B cell (primary cell): ENCODE measurements at regions not wholly inside any gene's neighbourhood (a gene's known extent, or its start where the extent isn't known, plus 50 kb on each side); places are given as distances from the start of the nearest gene placed in this dataset.

Experiments
- ATAC-seq: fragments of 200-7000 bp; cut with Tn5 transposase; one replicate; pipeline ENCODE4 v1.10.0; 2021; ENCODE audit warnings: low read depth, mild to moderate bottlenecking, moderate number of reproducible peaks, moderate library complexity
- CTCF ChIA-PET: fragments of 350-600 bp; sonication (Branson Sonifier 250); formaldehyde crosslinking; loops from one replicate; lab custom pipeline; 2021; ENCODE audit warnings: antibody characterized with exemption, inconsistent platforms; lab: Charles Lee
- POLR2A ChIA-PET: fragments of 350-600 bp; sonication (Branson Sonifier 250); formaldehyde crosslinking; loops from one replicate; lab custom pipeline; 2021; ENCODE audit warnings: antibody characterized with exemption; lab: Charles Lee
- DNase-seq: peaks from one replicate; pipeline ENCODE4 v3.0.0; 2013
- H2AFZ ChIP-seq: 2 replicates; pipeline ENCODE4 v1.6.1; 2012; ENCODE audit warnings: mild to moderate bottlenecking, low read depth, low read length; ENCODE audit not compliant: insufficient read depth, poor library complexity, severe bottlenecking
- H3K27ac ChIP-seq, 2 donors: 1 replicate in 1 of 2; 2 replicates in 1 of 2; pipeline ENCODE4 v1.5.1; 2012 to 2013; ENCODE audit warnings: low read length in 2 of 2, mild to moderate bottlenecking in 2 of 2, moderate library complexity in 1 of 2
- H3K27me3 ChIP-seq, 4 experiments: fragments of 200-600 bp in 1 of 4; sonication (generic) in 1 of 4; replicated peaks in 1 of 4; 1 replicate in 2 of 4; 2 replicates in 2 of 4; pipeline versions ENCODE4 v1.6.1 to v1.7.0; 2013 to 2016; ENCODE audit warnings: low read length in 3 of 4, mild to moderate bottlenecking in 2 of 4, mixed read lengths in 1 of 4, moderate library complexity in 1 of 4; ENCODE audit not compliant: insufficient read depth in 4 of 4, control insufficient read depth in 3 of 4; ENCODE audit errors: control extremely low read depth in 1 of 4
- H3K36me3 ChIP-seq, 2 experiments: replicated peaks in 1 of 2; 1 replicate in 1 of 2; 2 replicates in 1 of 2; pipeline versions ENCODE4 v1.6.1 to v1.7.1; 2013; ENCODE audit warnings: low read length in 1 of 2; ENCODE audit not compliant: insufficient read depth in 2 of 2, control insufficient read depth in 1 of 2; ENCODE audit errors: control extremely low read depth in 1 of 2, extremely low read depth in 1 of 2
- H3K4me1 ChIP-seq, 2 donors: fragments of 200-600 bp in 1 of 2; sonication (generic) in 1 of 2; 1 replicate in 1 of 2; 2 replicates in 1 of 2; pipeline versions ENCODE4 v1.5.1 to v1.6.1; 2013 to 2017; ENCODE audit warnings: low read length in 2 of 2; ENCODE audit not compliant: control insufficient read depth in 2 of 2, insufficient read depth in 2 of 2
- H3K4me2 ChIP-seq: replicated peaks from 2 replicates; pipeline ENCODE3; 2012; ENCODE audit warnings: mild to moderate bottlenecking, low read depth, low read length; ENCODE audit not compliant: poor library complexity, severe bottlenecking
- H3K4me3 ChIP-seq, 5 experiments: fragments of 200-600 bp in 1 of 5; sonication (generic) in 1 of 5; 1 replicate in 3 of 5; 2 replicates in 2 of 5; pipeline versions ENCODE4 v1.5.1 to v1.7.0; 2011 to 2016; ENCODE audit warnings: low read length in 4 of 5, mild to moderate bottlenecking in 4 of 5, low read depth in 2 of 5, control low read depth in 1 of 5, moderate library complexity in 1 of 5; ENCODE audit not compliant: insufficient read depth in 1 of 5; ENCODE audit errors: control extremely low read depth in 1 of 5, extremely low read depth in 1 of 5
- H3K79me2 ChIP-seq: fragments of 200-600 bp; sonication (generic); one replicate; pipeline ENCODE4 v1.6.0; 2016; ENCODE audit warnings: low read length; ENCODE audit not compliant: control insufficient read depth, insufficient read depth
- H3K9ac ChIP-seq: fragments of 200-600 bp; sonication (generic); 2 replicates; pipeline ENCODE4 v1.6.1; 2017; ENCODE audit warnings: mild to moderate bottlenecking, low read length, moderate library complexity
- H3K9me3 ChIP-seq, 3 donors: one replicate each; pipeline versions ENCODE4 v1.6.1 to v1.7.1; 2013; ENCODE audit warnings: low read length in 2 of 3; ENCODE audit not compliant: control insufficient read depth in 2 of 3, insufficient read depth in 1 of 3; ENCODE audit errors: control extremely low read depth in 1 of 3
- H4K20me1 ChIP-seq: 2 replicates; pipeline ENCODE4 v1.6.0; 2012; ENCODE audit warnings: mild to moderate bottlenecking, low read length; ENCODE audit not compliant: insufficient read depth, control insufficient read depth, poor library complexity, severe bottlenecking
- H3K27ac Mint-ChIP-seq: one replicate; pipeline ENCODE4 v1.8.0; 2021; ENCODE audit warnings: mixed read lengths
- H3K27me3 Mint-ChIP-seq: one replicate; pipeline ENCODE4 v1.8.0; 2021; ENCODE audit warnings: mixed read lengths
- H3K4me1 Mint-ChIP-seq: one replicate; pipeline ENCODE4 v1.8.0; 2021; ENCODE audit warnings: mixed read lengths
- H3K4me3 Mint-ChIP-seq: one replicate; pipeline ENCODE4 v1.8.0; 2021; ENCODE audit warnings: mixed read lengths
- H3K9me3 Mint-ChIP-seq: one replicate; pipeline ENCODE4 v1.8.0; 2022; ENCODE audit warnings: mixed read lengths; ENCODE audit not compliant: insufficient read depth
- EZH2 ChIP-seq: IDR thresholded peaks from 2 replicates; pipeline ENCODE4 v1.6.1; 2012; ENCODE audit warnings: borderline replicate concordance, low read depth, mild to moderate bottlenecking, moderate library complexity, low read length; ENCODE audit not compliant: insufficient read depth, poor library complexity, severe bottlenecking
- WGBS: methylation state at CpG from one replicate; pipeline ENCODE4 v1.1.5; 2013; ENCODE audit warnings: missing lambda C conversion rate; ENCODE audit not compliant: insufficient coverage; 5-methylcytosine and 5-hydroxymethylcytosine counted together
- intact Hi-C: fragments of 100-400 bp; cut with micrococcal nuclease; formaldehyde crosslinking; loops from one replicate; pipeline ENCODE4 v1.10.0; 2022
- TF ChIP-seq, protein P1 (sequence below): fragments of 200-600 bp; IDR thresholded peaks from one replicate; pipeline ENCODE4 v1.8.0; 2022; ENCODE audit warnings: antibody characterized with exemption, mild to moderate bottlenecking

DNA sequence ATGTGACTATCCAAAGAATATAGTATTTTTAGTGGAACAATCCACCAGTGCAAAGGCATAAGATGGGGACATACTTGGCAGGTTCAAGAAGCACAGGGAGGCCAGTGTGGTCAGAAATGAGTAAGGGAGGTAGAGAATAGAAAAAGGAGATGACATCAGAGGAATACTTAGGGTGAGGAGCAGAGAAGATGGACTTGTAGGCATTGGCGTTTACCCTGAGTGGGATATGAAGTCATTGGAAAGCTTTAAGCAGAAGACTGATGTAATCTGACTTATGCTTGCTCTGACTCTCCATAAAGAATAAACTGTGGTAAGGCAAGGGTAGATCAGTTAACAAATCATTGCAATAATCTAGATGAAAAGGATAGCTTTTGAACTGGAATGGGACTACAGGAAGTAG, 228.7 kb downstream of the GJA1 start:
- CTCF ChIA-PET, result no interaction called here
- Histone ChIP-seq H3K79me2 (no peaks in the 10 kb centered on the region), H4K20me1 (no peaks in the 10 kb centered on the region), H3K4me1 (no peaks in the 10 kb centered on the region), H3K9me3 (no peaks in the 10 kb centered on the region), H2AFZ (no peak overlapping the region), H3K4me3 (no peak overlapping the region), H3K36me3 (no peaks in the 10 kb centered on the region), H3K9ac (no peak overlapping the region), H3K27ac (no peak overlapping the region), H3K4me2 (no peak overlapping the region), H3K27me3 (no peaks in the 10 kb centered on the region)
- DNase-seq, result no peak
- POLR2A ChIA-PET, result no interaction called here
- no peak for ATAC-seq
- no peaks in the 10 kb centered on the region for H3K27me3 Mint-ChIP-seq
- peaks cover 3% of the 10 kb centered on the region for H3K9me3 Mint-ChIP-seq
- WGBS, result no CpG with 5 or more reads among the region's 1 CpG
- intact Hi-C loops, result no loop called here
- no peak overlapping the region for H3K27ac Mint-ChIP-seq
- H3K4me1 Mint-ChIP-seq, result no peaks in the 10 kb centered on the region
- no peak overlapping the region for H3K4me3 Mint-ChIP-seq
- TF ChIP-seq, protein P1, sequence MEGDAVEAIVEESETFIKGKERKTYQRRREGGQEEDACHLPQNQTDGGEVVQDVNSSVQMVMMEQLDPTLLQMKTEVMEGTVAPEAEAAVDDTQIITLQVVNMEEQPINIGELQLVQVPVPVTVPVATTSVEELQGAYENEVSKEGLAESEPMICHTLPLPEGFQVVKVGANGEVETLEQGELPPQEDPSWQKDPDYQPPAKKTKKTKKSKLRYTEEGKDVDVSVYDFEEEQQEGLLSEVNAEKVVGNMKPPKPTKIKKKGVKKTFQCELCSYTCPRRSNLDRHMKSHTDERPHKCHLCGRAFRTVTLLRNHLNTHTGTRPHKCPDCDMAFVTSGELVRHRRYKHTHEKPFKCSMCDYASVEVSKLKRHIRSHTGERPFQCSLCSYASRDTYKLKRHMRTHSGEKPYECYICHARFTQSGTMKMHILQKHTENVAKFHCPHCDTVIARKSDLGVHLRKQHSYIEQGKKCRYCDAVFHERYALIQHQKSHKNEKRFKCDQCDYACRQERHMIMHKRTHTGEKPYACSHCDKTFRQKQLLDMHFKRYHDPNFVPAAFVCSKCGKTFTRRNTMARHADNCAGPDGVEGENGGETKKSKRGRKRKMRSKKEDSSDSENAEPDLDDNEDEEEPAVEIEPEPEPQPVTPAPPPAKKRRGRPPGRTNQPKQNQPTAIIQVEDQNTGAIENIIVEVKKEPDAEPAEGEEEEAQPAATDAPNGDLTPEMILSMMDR, result no peak
- no peak for TF ChIP-seq EZH2

GRCh38 chr6:121666814-121667213, 231.4 kb downstream of the GJA1 start:
- no peak overlapping the region for H3K27ac ChIP-seq
- no peaks in the 10 kb centered on the region for H4K20me1 ChIP-seq
- POLR2A ChIA-PET, result no interaction called here
- intact Hi-C loops, result no loop called here
- Mint-ChIP-seq H3K9me3 (peaks cover 3% of the 10 kb centered on the region), H3K4me3 (no peak overlapping the region), H3K4me1 (no peaks in the 10 kb centered on the region), H3K27ac (no peak overlapping the region), H3K27me3 (no peaks in the 10 kb centered on the region)
- H3K4me2 ChIP-seq, result no peak overlapping the region
- 86% methylated on average over 1 of the region's 4 CpGs for WGBS
- TF ChIP-seq, protein P1, result no peak
- no peak for TF ChIP-seq EZH2
- H2AFZ ChIP-seq, result no peak overlapping the region
- H3K27me3 ChIP-seq, result no peaks in the 10 kb centered on the region
- no peak overlapping the region for H3K4me3 ChIP-seq
- no peaks in the 10 kb centered on the region for H3K36me3 ChIP-seq
- ATAC-seq (no peak), DNase-seq (no peak)
- CTCF ChIA-PET, result no interaction called here
- no peaks in the 10 kb centered on the region for H3K79me2 ChIP-seq
- H3K9me3 ChIP-seq, result no peaks in the 10 kb centered on the region
- no peak overlapping the region for H3K9ac ChIP-seq
- no peaks in the 10 kb centered on the region for H3K4me1 ChIP-seq
